GM21529 (cell line): ENCODE measurements at regions not wholly inside any gene's neighbourhood (a gene's known extent, or its start where the extent isn't known, plus 50 kb on each side); places are given as distances from the start of the nearest gene placed in this dataset.

Experiments
- ATAC-seq: cut with Tn5 transposase; IDR thresholded peaks from one replicate; pipeline ENCODE4 v1.9.1; 2021; ENCODE audit not compliant: unreplicated experiment

DNA sequence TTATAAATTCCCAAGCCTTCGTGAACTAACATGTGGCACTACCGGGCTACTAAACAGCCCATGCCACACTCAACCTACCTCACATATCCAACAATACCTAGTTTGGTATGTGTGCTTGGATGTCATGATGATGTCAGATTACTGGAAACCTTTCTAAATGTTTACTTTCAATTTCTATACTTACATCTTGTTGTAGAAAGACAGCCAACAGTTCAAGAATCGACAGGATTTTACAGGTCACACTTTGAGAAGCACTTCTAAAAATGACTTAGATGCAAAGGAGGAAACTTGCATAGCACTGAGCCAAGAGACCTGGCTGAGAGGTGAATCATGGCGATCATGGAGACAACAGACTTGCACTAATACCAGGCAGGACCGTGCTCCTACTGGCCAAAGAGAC lies 209.9 kb downstream of the COL4A1 start:
- ATAC-seq, result no peak

DNA sequence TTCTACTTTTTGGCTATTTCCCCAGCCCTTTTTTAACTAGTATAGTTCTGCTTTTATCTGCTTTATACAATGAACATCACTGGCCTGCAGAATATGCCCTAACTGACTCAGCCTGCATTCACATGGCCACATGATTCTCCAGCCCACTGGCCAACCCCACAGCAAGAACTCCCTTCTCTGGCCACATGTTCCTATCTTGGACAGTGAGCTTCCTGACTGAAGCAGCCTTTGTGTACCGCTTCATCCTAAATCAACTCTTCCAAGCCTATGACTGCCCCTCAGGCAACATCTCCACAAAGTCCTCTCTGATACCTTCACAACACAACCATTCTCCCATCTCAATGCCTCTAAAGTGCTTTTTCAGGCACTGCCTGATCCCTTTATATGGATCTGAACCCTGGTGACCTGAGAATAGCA lies 214.1 kb downstream of the COL4A1 start:
- no peak for ATAC-seq

DNA sequence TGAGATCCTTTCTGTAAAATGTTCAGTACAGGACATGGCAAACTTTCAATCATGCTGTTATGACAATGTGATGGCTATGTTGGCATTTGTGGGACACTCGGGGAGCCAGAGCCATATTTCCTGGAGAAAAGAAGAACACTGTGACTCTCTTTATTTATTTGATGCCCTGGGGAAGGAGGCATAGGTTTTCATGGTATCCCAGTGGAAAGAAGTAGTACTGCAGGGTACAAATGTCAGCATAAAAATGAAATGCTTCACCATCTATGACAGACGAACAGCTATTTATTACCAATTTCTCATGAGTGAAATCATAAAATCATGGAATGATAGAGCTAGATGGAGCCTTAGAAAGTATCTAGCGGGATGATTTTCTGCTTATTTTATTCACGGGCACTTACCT lies 217.1 kb downstream of the COL4A1 start:
- no peak for ATAC-seq

DNA sequence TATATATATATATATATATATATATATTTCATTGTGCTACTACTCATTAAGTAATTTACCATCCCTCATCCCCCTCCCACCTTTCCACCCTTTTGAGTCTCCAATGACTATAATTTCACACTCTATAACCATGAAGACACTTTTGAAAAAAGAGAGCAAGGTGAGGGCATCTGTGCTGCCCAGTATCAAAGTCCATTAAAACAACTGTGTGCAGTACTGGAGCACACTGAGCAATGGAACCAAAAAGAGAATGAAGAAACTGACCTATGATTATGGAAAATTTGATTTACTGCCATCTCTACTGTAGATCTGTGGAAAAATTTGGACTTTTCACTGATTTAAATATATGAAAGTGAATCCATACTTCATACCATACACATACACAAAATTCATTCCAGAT lies 217.9 kb downstream of the COL4A1 start:
- no peak for ATAC-seq

DNA sequence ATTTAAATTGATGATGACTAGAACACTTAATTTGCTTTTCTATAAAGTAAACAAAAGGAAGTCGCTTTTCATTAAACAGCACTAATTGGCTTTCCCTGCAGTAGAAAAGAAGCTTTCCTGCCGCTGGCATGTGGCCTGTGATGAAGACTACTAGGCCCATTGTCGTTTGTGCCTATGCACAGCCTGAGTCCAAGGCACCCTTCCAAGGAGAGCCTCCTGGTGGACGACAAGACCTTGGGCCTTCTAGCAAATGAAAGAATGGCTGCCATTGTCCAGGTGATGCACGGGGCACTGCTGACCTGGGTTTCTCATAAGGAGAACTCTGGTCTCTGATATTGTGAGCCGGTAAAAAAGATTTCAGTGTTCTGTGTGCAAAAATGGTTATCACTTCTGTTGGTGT lies 233.0 kb downstream of the COL4A1 start:
- no peak for ATAC-seq

DNA sequence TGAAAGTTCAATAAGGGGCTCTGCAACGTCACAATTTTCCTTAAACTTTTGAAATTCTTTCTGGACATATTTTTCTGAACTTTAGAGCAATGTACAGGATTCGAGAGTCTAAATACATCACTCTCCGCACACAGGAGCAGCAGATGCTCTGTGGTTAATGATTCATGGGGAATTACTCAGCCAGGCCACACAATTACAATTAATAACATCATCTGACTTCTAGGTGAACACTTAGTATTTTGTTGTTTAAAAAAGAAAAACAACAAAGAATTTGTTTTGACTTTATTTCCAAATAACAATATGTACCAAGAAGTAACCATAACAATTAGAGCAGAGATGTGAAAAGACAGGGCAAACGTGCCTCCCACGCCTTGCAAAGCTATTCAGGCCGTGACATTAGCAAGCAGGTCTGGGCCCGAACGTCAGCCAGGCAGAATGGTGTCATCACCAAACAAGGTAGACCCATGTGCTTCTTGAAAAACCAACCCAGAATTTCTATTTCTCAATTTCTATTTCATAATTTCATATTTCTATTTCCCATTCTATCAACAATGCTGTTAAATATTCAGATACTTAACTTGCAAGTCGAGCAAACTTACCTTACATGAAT lies 236.3 kb downstream of the COL4A1 start:
- ATAC-seq, result no peak

DNA sequence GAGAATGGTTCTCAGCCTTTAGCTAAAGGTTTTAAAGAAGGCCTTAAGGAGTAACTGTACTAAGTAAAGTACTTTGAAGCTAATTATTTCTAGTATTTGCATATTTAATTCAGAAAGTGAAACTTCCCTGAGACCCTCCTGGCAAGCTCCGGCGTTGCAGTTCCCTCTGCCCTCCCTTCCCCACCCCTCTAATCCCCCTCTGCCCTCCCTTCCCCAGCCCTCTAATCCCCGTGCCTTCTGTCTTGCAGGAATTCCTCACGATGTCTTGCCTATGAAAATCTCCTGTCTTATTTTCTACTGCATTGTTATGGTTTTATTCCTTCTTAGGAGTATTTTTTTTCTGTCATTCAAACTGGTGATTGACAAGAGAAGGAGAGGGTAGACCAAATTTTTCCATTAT lies 236.9 kb downstream of the COL4A1 start:
- no peak for ATAC-seq

DNA sequence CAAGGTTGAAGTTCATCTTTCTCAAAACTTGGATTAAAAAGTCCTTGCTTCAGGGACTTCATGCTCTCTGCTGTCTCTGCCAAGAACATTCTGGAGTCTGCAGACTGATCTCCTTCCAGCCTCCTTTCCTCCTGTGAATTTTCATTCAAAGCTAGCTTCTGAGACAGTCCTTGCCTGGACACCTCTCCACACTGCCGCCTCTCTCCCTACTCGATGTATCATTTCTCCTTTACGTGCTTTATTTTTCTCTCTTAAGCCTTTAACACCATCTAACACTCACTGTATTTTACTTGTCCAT lies 238.8 kb downstream of the COL4A1 start:
- no peak for ATAC-seq

DNA sequence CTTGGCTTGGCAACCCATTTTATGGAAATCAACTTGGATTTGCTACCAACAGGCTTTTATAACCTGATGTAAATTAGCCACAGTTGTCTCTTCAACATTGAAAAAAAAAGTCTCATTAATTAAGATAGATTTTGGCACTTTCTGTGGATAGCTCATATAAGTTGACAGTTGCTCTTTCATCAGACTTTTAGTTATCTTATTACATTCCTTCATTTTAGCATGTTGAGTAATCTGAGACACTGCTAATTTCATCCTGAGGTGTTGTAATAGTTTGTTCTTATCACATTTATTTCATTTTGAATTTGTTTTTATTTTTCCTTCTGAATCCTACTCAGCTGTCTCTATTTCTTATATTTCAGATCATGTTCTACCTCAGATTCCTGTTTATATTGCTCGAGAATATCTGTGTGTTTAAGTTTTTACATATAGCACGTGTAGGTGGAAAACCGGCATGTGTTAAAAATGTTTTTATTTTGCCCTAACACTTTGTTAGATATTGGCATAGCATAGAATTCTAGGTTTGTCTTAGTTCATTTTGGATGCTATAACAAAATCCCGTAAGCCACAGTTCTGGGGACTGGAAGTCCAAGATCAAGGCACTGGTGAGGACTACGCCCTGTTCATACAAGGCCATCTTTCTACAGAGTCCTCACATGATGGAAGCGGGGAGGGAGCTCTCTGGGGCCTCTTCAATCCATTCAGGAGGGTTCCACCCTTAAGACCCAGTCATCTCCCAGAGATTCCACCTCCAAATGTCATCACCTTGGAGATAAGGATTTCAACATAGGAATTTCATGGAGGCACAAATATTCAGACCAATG lies 239.4 kb downstream of the COL4A1 start:
- ATAC-seq, result no peak

DNA sequence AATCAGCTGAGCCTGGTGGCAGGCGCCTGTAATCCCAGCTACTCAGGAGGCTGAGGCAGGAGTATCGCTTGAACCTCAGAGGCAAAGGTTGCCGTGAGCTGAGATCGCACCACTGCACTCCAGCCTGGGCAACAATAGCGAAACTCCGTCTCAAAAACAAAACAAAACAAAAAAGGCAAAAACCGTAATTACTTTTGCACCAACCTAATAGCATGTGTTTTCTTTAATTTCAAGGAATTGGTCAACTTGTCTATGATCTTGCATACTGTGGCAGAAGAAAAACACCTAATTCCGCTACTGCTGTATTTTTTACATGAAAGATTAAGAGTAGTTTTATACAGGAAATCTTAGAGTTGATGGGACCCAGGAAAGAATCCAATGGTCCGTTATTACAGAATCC lies 241.2 kb downstream of the COL4A1 start:
- ATAC-seq, result no peak

DNA sequence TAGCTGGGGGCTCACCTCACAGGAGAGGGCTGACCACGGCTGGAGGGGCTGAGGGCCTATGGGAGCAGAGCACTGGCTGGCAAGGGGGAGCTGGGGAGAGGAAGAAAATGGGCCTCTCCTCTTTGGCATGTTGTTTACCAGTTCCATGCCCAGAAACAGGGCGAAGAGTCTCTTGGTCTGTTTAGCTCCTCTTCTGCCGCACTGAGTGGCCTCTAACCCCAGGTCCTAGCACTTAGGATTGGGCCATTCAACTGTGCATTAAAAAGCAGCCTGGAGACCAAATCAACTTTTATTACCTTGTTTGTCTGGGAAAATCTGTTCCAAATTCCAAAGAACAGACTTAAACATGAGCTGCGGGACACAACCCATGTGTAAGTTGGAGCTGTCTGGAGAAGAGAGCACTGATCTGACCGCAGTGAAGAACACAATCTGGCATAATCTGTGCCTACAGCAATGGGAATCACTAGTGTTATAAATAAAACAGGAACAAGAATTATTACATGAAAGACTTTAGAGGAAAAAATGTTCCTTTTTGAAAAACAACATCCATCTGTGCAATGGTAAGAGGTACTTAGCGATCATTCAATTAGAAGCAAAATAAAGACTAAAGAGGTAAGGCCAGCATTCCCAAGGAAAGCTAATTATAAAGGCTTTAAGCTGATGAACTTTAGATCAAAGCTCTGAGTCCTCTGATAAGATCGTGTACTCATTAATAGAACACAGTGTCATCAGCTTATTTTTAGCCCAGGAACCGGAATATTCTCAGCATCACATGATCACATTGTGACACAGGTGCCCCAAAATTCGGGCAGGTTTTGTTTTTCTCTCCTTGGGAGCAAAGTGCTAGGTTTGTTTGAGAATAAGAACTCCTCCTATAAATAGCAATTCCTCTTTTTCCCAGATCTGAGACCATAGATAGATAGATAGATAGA lies 243.2 kb downstream of the COL4A1 start:
- no peak for ATAC-seq

DNA sequence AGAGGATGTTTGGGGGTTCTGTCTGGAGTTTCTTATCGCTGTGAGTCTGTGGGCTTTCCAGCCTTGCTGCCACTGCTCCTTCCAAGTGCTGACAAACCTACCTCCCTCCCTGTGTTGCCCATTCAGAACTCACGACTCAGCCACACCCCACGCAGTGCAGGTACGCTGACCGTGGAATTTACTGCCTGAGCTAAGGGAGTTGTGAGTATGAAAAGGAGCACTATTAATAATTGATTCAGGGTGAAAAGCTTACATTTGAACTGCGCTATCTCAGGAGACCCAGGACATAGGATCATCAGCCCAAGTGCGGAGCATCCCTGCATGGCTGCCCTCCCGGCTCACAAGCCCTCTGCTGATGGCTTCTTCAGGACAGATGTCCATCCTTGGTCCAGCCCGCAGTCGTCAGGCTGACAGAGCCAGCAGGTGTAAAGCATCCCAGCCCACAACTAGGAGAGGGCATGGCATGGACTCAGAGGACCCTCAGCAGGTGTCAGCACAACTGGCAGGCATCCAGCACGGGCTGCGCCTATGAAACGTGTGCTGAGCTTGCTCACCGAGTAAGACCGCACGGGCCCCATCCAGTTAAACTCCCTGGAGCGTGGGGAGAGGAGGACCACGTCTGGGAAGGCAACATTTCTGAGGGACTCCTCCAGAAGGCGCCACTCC lies 244.0 kb downstream of the COL4A1 start:
- ATAC-seq, result no peak

DNA sequence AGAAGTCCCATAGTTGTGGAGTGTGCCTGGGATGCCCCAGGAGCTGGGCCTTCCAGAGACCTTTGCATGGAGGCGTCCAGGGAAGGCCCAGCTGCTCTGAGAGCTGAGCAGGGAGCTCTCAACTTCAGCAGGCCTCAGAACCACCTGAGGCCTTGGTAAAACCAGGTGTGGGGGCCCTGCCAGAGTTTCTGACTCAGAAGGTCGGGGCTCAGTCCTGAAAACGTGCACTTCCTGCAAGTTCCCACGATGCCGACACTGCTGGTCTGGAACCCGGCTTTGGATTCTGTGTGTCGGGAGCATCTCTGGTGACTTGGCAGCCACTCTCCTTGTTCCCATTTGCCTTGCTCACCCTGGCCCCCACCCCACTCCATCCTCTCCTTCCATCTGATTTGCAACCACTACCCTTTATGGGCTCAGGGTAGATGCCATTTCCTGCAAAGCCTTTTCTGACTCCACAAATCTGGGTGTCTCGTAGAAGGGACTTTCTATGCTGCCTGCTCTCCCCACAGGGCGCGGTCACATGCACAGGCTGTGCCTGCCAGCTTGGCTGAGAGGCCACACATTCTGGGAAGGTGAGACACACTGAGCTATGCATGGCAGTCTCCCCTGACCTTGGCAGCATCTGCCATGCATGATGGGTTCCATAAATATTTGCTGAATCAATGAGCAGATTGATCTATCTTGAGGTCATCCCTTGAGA lies 244.7 kb downstream of the COL4A1 start:
- no peak for ATAC-seq

DNA sequence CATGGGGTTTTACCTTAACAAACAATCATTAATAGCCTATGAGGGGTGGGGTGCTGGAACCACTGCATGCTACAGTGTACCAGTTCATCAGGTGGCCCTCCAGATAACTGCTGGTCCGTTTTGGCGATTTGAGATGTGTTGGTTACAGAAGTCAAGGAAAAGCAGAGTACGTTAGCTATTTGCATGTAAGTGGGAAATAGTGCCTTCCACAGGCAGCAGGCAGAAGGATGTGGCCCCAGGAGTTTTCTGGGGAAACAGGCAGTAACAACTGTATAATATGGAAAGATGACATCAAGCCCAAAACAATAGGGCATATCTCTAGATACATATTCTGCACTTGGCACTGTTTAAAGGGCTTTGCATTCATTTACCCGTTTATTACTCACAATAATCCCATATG lies 245.7 kb downstream of the COL4A1 start:
- no peak for ATAC-seq

DNA sequence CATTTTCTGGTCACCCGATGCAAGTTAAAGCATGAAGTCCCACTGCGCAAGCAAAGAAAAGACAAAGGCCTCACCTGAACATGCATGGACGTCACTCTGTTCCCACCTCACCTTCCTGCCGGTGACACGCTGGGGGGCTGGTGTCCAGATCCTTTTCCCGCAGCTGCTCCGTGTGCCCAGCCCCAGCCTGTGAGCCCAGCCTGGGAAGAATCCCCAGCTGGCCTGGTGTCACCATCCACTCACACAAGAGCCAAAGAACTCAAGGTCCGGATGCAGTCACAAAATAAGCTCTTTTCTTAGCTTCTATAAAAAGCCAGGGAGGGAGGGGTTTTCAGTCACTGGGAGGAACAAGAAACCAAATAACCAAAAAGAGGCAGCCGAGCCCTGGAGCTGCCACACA lies 249.9 kb downstream of the COL4A1 start:
- ATAC-seq, result no peak

DNA sequence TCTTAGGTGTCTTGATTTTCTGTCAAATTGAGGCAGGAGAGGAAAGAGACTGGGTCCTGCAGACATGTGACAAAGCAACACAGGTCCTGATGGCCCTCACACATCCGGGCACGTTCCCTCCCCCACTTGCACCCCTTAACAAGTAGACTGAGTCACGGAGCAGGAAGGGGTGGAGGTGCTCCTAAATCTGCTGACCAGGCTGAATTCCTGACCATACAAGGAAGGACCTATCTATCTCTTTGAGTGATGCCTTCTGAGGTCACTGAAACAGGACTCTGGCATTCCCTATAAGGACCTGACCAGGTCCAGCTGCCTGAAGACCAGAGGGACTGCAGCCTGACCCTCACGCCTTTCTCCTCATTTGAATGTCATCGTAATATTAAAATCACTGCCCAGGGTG lies 250.3 kb downstream of the COL4A1 start:
- ATAC-seq, result no peak

DNA sequence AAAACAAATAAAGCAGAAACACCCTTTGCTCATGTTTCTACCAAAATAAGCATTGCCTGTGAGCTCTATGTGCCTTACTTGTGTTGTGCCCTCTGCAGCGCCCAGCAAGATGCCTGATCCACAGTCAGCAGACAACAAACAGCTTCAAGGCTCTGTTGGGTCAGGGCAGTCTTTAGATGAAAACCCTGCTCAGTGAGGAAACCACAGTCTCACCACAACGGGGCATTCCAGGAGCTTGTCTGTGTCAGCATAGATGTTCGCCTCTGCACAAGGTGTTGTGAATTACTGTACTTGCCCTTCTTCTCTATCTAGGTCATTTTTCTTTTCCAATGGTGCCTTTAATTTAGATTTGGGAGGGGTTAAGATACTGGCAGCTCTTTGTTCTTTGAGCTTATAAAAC lies 251.9 kb downstream of the COL4A1 start:
- ATAC-seq, result no peak

DNA sequence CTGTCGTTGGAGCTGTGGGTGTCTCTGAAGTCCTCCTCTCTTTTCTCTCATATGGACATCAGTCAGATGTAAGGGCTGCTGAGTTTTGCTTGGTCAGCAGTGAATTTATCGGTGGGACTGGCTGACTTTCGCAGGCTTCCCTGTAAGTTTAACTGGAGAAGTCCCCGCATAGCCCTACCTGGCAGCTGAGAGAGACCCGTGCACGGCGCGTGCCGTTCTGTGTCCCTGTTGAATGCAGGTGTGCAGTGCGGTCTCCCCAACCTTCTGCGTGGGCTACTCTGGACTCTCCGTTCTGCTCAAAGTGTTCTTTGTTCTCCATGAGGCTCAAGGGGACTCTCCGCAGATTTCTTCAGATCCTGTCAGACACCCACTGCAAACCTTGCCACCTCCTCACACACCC lies 252.9 kb downstream of the COL4A1 start:
- no peak for ATAC-seq

DNA sequence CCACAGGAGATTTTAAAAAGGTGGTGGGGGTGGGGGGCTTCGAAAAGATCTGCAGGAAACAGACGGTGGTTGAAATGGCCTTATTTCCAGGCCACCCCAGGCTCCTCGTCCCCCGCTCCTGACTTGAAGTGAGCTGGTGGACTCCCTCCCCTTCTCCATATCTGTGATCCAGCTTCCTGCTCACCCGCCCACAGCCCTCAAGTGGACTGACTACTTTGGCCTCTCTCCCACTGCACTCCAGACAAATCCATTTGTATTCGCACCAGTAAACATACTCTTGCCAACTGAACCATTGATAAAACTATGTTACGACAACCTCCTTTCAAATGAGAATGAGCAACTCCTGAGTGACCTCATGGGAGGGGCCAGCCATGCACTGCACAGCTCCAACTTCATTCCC lies 259.5 kb downstream of the COL4A1 start:
- ATAC-seq, result no peak

DNA sequence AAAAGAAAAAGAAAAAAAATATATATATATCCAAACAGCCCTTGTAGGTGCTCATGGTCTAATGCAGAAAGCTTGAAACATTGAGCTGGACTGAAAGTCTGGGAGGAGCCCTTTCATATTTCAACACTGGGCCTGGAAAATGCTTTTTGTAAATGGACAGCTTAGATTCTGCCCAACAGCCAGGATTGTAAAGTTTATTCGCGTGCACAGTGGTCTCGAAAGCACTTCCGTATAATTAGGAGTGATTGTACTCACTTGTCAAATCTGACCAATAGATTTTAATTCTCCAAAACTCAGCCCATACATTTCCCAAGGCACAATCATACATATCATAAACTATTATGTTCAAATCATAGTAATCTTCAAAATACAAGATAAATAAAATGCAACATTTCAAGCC lies 260.1 kb downstream of the COL4A1 start:
- no peak for ATAC-seq

DNA sequence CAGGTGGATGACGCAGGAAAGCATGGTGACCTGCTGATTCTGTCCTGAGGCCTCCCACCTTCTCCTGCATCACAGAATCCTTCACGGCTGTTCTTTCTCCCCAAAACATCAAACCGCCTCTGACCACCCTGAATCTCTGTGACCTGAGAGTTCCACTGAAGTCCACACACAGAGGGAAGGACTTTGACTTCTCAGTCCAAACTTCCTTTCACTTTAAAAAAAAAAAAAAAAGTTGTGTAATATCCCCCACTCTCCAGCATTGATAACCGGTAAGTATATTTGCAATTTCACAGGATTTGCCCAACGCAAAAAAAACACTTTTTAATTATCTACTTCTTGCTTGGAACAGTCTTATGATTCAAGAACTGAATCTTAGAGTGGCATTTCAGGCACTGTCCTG lies 259.5 kb upstream of the IRS2 start:
- ATAC-seq, result no peak
